TTC549 (cell line): ENCODE measurements at regions not wholly inside any gene's neighbourhood (a gene's known extent, or its start where the extent isn't known, plus 50 kb on each side); places are given as distances from the start of the nearest gene placed in this dataset.
"Not testable (repeated sequence)": the region's sequence is repeated elsewhere in the genome, so short reads cannot be mapped to it uniquely, and the experiment has no call there.

Source experiments
- FAIRE-seq: peaks from 2 replicates; lab custom pipeline; 2012; peaks lifted over from hg19 to GRCh38; lab: Jason Lieb, UNC

DNA sequence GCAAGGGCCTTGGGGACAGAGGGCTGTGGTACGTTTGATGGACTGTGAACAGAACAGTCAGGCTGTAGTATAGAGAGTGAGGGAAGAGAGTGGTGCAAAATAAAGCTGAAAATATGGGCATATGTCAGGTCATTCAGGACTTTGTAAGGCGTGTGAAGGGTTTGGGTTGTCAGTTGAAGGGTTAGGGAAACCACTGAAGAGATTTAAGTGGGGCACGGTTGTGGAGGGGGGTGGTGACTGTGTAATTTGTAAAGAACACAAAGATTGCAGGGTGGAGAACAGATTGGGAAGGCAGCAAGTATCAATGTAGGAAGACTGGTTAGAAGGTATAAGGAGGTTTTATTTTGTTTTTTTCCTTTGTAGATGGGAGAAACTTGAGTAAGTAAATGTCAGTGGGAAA, 349.8 kb downstream of the DLEU7 start:
- FAIRE-seq = no peak

DNA sequence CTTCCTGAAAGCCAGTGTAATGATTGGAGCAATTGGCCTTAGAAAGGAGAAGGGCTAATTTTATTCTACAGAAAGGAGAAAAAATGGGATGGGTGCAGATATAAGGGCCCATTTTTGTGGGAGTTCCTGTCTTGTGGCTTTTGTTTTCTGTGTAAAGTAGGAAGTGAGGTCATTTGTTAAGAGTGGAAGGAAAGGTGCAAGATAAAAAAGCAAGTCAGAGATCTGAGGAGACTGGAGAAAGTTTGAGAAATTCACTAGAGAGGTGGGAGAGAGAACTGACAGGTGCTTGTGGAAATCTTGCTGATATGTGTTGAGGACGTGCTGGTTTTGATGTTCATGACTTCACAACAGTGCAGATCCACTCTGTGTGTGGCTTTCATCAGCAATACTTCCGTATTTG, 349.4 kb downstream of the DLEU7 start:
- no peak for FAIRE-seq

GRCh38 chr13:50503212-50503611, 340.3 kb downstream of the DLEU7 start:
- FAIRE-seq = not testable (repeated sequence)

DNA sequence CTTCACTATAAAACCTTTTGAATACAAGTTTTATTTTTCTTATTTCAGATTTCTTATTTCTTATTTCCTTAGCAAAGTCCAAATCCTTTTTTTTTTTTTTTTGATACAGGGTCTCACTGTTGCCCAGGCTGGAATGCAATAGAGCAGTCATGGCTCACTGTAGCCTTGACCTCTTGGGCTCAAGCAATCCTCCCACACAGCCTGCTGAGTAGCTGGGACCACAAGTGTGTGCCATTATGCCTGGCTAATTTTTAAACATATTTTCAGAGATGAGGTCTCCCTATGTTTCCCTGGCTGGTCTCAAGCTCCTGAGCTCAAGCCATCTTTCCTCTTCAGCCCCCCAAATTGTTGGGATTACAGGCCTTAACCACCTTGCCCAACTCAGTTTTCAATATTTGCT, 334.3 kb downstream of the DLEU7 start:
- no peak for FAIRE-seq

- FAIRE-seq = no peak
Measured at GRCh38 chr13:50509771-50510441, 333.6 kb downstream of the DLEU7 start.

GRCh38 chr13:50510885-50511545, 332.5 kb downstream of the DLEU7 start:
- FAIRE-seq = not testable (repeated sequence)

DNA sequence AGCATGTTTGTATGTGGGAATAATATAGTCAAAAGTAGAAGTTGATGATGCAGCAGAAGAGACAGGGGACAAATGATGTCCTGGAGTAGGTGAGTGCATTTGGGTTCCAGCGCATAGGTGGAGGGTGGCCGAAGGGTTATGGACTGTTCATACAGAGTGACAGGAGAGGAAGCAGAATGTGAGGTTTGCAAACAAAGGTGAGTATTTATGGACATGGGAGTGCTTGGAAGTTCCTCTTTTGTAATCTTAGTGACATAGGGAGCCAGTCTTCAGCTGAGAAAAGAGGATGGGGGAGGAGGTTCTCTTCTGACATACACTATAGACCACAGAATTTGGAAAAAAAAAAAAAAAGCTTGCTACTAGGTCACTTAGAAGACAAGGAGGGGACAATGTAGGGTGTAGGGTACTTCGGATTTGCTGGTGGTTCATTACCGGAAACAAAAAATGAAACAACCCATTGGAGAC, 331.6 kb downstream of the DLEU7 start:
- FAIRE-seq = no peak

DNA sequence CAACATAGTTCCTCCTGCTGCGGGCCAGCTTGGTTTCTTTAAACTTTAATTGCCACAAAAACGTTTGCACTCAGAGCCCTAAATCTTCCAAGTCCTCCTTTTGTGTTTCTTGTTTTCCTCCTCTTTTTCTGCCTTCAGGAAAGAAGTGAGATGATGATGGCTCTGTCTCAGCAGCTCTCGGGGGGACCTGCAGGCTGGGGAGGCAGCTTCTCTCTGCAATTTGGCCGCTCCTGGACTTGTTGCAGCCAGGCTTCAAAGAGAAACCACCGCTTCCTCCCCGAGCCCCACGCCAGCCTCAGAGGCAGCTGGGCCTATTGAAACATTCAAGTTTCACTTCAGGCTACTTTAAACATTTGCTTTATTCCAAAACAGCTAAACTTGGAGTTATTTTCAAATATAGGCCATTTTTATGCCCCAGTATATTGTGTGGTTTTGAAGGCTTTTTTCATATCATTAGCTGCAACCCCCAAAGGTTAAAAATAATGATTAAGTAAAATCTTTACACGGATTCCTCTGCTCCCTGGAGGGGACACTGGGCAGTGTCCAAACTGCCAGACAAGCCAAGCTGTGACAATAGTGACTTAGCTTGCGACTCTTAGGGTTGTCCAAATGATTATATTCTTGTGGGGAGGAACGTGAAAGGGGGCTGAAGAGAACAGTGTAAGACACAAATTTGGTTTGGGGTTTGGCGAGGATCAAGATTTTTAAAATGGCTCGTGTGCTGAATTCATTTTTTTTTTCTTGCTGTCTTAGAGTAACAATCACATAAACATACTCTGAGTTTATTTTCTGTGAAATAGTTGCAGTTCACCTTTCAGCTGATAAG, 330.8 kb downstream of the DLEU7 start:
- no peak for FAIRE-seq

- FAIRE-seq = no peak
Measured at GRCh38 chr13:50513300-50513877, 330.1 kb downstream of the DLEU7 start.

- FAIRE-seq = no peak
Measured at GRCh38 chr13:50514249-50514648, 329.2 kb downstream of the DLEU7 start.

DNA sequence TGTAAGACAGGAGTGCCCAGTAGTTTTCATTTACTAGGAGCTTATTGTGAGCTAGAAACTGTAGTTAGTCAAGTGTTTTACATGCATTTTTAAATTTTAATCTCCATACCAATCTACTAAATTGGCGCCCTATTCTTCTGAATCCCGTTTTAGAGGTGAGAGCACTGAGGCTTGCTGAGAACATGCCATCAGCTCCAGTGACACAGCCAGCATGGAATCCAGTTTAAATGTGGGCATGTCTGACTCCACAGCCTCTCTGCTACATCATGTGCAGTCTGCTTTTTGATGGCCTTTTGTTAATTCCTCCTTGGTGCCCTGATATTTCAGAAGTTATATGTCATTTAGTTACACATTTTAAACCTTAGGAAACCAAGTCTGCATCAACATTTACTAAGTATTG, 325.4 kb downstream of the DLEU7 start:
- FAIRE-seq = no peak

DNA sequence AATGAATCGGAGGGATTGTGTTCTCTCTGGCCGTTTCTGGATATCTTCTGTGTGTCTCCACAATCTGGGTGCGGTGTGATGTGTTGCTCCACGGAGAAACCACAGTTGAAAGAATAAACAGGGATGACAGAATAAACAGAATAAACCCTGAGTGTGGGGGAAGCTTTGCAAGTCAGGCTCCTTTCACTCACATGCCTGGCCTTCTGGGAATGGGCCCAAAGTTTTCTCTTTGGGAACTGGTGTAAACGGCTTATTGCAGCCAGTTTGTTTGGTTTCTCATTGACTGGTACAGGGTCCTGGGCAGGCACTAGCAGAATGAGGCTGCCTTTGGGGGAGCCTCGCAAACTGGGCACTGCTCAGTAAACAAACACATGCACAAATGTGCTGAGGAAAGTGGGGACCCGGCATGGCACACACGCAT, 324.7 kb downstream of the DLEU7 start:
- no peak for FAIRE-seq

- no peak for FAIRE-seq
Measured at GRCh38 chr13:50519866-50520265, 323.6 kb downstream of the DLEU7 start.

GRCh38 chr13:50521006-50521830, 322.3 kb downstream of the DLEU7 start:
- no peak for FAIRE-seq

DNA sequence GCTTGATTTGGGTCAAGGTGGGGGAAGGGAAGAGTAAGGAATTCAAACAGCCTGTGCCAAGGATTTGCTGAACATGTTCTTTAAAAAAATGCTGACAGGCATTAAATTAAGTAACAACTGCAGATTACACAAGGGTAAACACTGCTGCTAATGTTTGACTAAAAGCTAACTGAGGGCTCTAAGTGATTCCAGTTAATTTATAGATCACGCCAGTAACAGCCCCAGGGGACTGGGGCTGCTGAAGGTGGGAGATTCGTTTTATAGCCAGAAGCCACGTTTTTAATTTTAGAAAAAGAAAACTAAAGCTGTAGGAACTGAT, 321.7 kb downstream of the DLEU7 start:
- FAIRE-seq = peak; percentile 20

DNA sequence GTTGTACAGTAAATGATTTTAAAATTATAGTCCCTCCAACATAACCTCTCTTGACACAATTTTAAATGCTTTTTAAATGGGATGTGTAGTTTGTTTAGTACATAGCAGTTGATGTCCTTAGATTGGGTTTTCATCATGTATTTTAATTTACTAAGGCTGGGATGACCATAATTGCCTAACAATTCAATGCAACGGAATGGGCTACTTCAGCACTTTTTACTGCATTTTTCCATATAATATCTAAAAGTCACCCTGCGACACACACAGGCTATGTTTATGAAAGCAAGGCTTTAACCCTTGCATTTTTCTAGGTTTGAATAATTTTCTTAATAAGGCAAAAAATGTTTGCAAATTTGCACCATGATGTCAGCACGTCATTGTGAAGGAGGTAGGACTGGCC, 321.0 kb downstream of the DLEU7 start:
- FAIRE-seq = no peak

GRCh38 chr13:50523307-50523706, 320.2 kb downstream of the DLEU7 start:
- no peak for FAIRE-seq

- FAIRE-seq = no peak
Measured at GRCh38 chr13:50524560-50524959, 318.9 kb downstream of the DLEU7 start.

DNA sequence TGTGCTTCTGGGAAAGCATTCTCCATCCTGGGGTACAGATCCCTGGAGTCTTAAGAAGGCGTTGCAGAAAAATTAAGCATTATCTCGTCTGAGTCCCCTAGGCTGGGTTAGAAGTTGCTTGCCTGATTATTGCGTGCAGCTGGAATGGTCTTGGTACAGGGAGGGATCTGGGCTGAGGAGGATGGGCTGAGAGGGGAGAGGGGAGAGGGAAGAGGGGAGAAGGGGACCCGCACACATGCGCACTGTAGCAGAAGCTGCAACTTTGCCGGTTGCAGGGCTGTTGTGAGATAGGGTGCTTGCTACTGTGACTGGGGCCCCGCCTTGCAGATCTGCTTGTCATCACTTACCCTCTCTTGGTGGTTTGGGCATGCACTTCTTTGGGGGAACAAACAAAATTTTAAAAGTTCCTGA, 316.8 kb downstream of the DLEU7 start:
- FAIRE-seq = no peak

GRCh38 chr13:50527188-50527587, 316.3 kb downstream of the DLEU7 start:
- FAIRE-seq = no peak

- FAIRE-seq = no peak
Measured at GRCh38 chr13:50527612-50528509, 315.6 kb downstream of the DLEU7 start.
